Smooth muscle cell (in vitro differentiated cells): ENCODE measurements at regions not wholly inside any gene's neighbourhood (a gene's known extent, or its start where the extent isn't known, plus 50 kb on each side); places are given as distances from the start of the nearest gene placed in this dataset.

ENCODE experiments used
- DNase-seq: peaks from one replicate; lab custom pipeline; 2025; ENCODE audit not compliant: unreplicated experiment; lab: John Stamatoyannopoulos, UW
- H2AFZ ChIP-seq: fragments of 200-600 bp; sonication (generic); 2 replicates; pipeline ENCODE4 v1.6.0; 2016; ENCODE audit warnings: antibody characterized with exemption, low read depth, mild to moderate bottlenecking
- H3F3A ChIP-seq: fragments of 200-600 bp; sonication (generic); 2 replicates; pipeline ENCODE4 v1.6.0; 2017; ENCODE audit warnings: antibody characterized with exemption, low read depth
- H3K27ac ChIP-seq: fragments of 200-600 bp; sonication (generic); 2 replicates; pipeline ENCODE4 v1.5.1; 2016; ENCODE audit warnings: low read depth, mild to moderate bottlenecking
- H3K27me3 ChIP-seq: fragments of 200-600 bp; sonication (generic); 2 replicates; pipeline ENCODE4 v1.6.1; 2016; ENCODE audit warnings: low read depth, mild to moderate bottlenecking
- H3K36me3 ChIP-seq: fragments of 200-600 bp; sonication (generic); 2 replicates; pipeline ENCODE4 v1.5.1; 2016; ENCODE audit warnings: low read depth
- H3K4me1 ChIP-seq: fragments of 200-600 bp; sonication (generic); 2 replicates; pipeline ENCODE4 v1.5.1; 2016; ENCODE audit warnings: low read depth
- H3K4me2 ChIP-seq: fragments of 200-600 bp; sonication (generic); 2 replicates; pipeline ENCODE4 v1.6.0; 2016; ENCODE audit warnings: mild to moderate bottlenecking
- H3K4me3 ChIP-seq: fragments of 200-600 bp; sonication (generic); 2 replicates; pipeline ENCODE4 v1.5.1; 2016; ENCODE audit warnings: mild to moderate bottlenecking
- H3K79me2 ChIP-seq: fragments of 200-600 bp; sonication (generic); 2 replicates; pipeline ENCODE4 v1.6.0; 2016; ENCODE audit warnings: low read depth, mild to moderate bottlenecking
- H3K9ac ChIP-seq: fragments of 200-600 bp; sonication (generic); 2 replicates; pipeline ENCODE4 v1.6.0; 2016; ENCODE audit warnings: low read depth
- H3K9me3 ChIP-seq: fragments of 200-600 bp; sonication (generic); replicated peaks from 2 replicates; pipeline ENCODE4 v1.5.1; 2016; ENCODE audit warnings: low read depth
- H4K20me1 ChIP-seq: fragments of 200-600 bp; sonication (generic); 2 replicates; pipeline ENCODE4 v1.6.0; 2016; ENCODE audit warnings: low read depth
- CTCF ChIP-seq: fragments of 200-600 bp; sonication (generic); IDR thresholded peaks from 2 replicates; pipeline ENCODE4 v1.5.1; 2017; ENCODE audit warnings: borderline replicate concordance, mild to moderate bottlenecking, antibody characterized with exemption; ENCODE audit not compliant: insufficient read depth, poor library complexity, severe bottlenecking
- WGBS: methylation state at CpG from one replicate; pipeline ENCODE4 v1.1.7; 2016; ENCODE audit warnings: low lambda C conversion rate; 5-methylcytosine and 5-hydroxymethylcytosine counted together

GRCh38 chr5:56501781-56502557, 268.8 kb upstream of the ANKRD55 start:
- Histone ChIP-seq H3K27ac (no peak overlapping the region), H3K36me3 (no peaks in the 10 kb centered on the region), H3K4me1 (peaks cover 4% of the 10 kb centered on the region), H2AFZ (no peak overlapping the region), H3K9me3 (no peaks in the 10 kb centered on the region), H3K4me2 (peak overlapping the region; percentile 33), H3K4me3 (no peak overlapping the region), H3K79me2 (no peaks in the 10 kb centered on the region), H3K9ac (no peak overlapping the region), H3K27me3 (no peaks in the 10 kb centered on the region), H4K20me1 (no peaks in the 10 kb centered on the region), H3F3A (peaks cover 6% of the 10 kb centered on the region)
- WGBS = 71% methylated on average over 5 of the region's 5 CpGs
- TF ChIP-seq CTCF = no peak
- DNase-seq = no peak

GRCh38 chr5:56499901-56500300, 266.8 kb upstream of the ANKRD55 start:
- peaks cover 4% of the 10 kb centered on the region for H3K4me1 ChIP-seq
- no peaks in the 10 kb centered on the region for H4K20me1 ChIP-seq
- WGBS = 93% methylated on average over 5 of the region's 5 CpGs
- H3K9me3 ChIP-seq = no peaks in the 10 kb centered on the region
- H3K27ac ChIP-seq = no peak overlapping the region
- no peak for TF ChIP-seq CTCF
- no peak overlapping the region for H3K9ac ChIP-seq
- DNase-seq = no peak
- no peaks in the 10 kb centered on the region for H3K79me2 ChIP-seq
- H3K4me2 ChIP-seq = no peak overlapping the region
- H3K4me3 ChIP-seq = no peak overlapping the region
- no peaks in the 10 kb centered on the region for H3K36me3 ChIP-seq
- no peaks in the 10 kb centered on the region for H3K27me3 ChIP-seq
- H2AFZ ChIP-seq = no peak overlapping the region
- H3F3A ChIP-seq = peaks cover 16% of the 10 kb centered on the region

GRCh38 chr5:56499491-56499890, 266.4 kb upstream of the ANKRD55 start:
- peaks cover 16% of the 10 kb centered on the region for H3F3A ChIP-seq
- no peaks in the 10 kb centered on the region for H3K9me3 ChIP-seq
- H3K4me2 ChIP-seq = no peak overlapping the region
- DNase-seq = no peak
- H3K79me2 ChIP-seq = no peaks in the 10 kb centered on the region
- H3K36me3 ChIP-seq = no peaks in the 10 kb centered on the region
- H4K20me1 ChIP-seq = no peaks in the 10 kb centered on the region
- H2AFZ ChIP-seq = no peak overlapping the region
- H3K27ac ChIP-seq = no peak overlapping the region
- no peak overlapping the region for H3K9ac ChIP-seq
- no peaks in the 10 kb centered on the region for H3K27me3 ChIP-seq
- H3K4me3 ChIP-seq = no peak overlapping the region
- 96% methylated on average over 4 of the region's 4 CpGs for WGBS
- peaks cover 4% of the 10 kb centered on the region for H3K4me1 ChIP-seq
- no peak for TF ChIP-seq CTCF
